ENCODE measurements at regions not wholly inside any gene's neighbourhood (a gene's known extent, or its start where the extent isn't known, plus 50 kb on each side); places are given as distances from the start of the nearest gene placed in this dataset.

DNA sequence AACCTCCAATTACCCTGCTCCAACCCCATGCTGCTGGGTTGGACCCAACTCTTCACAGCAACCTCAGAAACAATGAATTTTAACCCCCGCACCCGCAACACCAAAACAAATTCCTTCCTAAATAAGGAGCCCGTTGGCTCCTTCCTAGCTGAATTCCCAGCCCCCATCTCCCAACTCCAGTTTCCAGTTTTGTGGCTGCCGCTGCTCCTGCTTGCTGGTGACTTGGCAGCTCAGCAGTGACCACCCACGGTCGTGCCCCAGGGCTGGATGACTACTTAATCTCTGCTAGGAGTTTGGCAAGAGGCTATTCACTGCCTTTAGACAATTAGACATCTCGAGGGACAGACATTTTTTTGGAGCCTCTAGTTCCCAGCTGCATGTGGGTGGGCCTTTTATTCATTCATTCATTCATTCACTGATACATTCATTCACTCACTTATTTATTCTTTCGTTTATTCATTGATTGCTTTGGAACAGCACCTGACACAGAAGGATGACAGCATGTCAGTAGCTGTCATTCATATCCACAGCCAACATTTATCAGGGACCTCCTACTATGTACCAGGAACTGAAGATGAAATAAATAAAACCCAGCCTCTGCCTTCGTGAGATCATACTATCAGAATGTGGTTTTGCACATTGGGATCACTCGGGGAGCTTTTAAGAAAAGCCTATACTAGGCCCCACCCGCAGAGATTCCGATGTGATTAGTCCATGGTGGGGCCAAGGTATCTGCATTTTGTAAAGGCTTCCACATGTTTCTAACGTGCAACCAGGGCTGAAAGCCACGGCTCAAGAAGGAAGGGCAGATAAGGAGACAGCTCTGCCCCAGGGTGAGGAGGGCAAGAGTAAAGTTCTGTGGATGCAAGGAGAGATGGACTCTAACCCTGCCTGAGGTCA lies 256.5 kb downstream of the SHQ1 start:
- no peak for DNase-seq (ENCODE audit: low read depth)

DNA sequence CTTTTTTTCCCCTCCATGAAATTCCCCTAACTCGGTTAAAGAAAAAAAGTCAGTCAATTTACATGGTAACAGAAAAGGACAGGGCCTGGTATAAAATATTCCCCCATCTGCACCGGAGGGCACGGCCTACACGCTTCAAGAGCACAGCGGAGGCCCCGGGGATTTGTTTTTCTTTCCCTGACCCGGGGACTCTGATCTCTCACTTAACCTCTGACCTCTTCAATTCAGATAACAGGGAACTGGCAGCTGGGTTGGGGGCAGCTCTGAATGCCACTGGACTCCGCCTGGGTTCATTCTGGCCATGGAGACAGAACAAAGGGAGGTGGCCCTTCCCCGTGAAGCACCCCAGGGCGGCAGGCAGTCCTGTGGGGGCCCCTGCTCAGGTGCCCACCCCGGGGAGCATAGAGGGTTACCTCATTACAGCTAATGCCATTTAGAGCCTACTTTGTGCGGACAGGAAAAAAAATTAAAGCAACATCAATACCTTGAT lies 257.5 kb downstream of the SHQ1 start:
- no peak for DNase-seq (ENCODE audit: low read depth)

DNA sequence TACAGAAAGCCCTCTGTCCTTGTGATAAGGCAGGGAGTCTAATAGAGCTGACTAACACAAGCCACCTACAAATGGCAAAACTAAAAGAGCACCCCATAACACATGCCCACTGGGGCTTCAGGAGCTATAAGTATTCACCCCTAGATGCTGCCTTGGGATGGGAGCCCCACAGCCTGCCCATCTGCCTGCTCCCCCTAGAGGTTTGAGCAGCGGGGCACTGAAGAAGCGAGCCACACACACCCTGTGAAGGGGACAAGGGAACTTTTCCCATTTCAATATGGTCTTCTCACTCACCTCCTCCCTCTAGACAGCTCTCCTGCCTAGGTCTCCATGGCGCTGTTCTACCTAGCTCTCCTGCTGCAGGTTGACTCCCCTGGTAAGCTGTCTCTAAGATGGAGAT lies 261.0 kb downstream of the SHQ1 start:
- no peak for DNase-seq (ENCODE audit: low read depth)

DNA sequence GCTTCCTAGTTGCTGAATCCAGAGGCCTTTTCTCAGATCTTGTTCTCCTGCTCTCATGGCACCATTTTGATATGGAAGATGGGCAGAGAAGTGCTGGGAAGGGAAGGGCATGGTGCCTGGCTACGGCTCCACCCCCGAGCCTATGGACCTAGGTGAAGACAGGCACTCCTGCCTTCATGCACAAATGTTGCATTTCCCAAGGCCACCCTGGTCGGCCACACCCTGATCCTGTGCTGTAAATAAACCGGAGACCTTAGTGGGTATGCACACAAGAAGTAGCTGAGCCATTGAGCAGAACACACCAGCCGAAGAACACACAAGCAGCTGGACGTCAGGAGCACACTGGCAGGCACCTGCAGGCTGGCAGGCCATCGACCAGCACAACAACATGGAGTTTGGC lies 261.6 kb downstream of the SHQ1 start:
- DNase-seq (ENCODE audit: low read depth) = no peak

DNA sequence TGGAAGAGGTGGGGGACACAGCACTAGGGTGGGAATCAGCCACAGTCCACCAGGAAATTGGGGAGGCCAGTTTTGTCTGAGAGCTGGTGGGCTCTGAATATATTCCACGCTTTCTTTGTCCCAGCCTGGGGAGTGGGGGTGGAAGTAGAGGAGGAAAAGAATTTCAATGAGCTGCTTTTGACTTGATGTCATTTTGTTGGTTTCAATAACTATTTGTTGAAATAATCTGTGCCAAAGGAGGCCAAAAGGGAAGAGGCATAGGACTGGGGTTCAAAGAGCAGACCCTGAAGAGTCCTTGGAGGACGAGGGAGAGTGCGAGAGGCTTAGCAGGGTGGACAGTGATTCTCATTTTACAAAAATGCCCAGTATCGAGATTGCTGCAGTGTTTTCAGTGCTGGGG lies 262.3 kb downstream of the SHQ1 start:
- no peak for DNase-seq (ENCODE audit: low read depth)

DNA sequence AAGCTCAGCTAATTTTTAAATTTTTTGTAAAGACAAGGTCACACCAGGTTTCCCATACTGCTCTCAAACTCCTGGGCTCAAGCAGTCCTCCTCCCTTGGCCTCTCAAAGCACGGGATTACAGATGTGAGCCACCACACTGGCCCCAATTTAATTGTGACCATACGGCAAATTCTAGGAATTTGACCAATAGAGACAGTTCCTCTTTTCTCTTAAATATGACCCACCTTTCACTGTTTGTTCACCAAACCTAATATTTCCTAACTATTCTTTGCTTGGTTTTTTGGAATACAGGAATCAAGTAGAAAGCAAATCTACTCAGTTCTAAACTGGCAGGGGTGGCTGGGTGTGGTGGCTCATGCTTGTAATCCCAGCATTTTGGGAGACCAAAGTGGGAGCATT lies 264.0 kb downstream of the SHQ1 start:
- DNase-seq (ENCODE audit: low read depth) = no peak

DNA sequence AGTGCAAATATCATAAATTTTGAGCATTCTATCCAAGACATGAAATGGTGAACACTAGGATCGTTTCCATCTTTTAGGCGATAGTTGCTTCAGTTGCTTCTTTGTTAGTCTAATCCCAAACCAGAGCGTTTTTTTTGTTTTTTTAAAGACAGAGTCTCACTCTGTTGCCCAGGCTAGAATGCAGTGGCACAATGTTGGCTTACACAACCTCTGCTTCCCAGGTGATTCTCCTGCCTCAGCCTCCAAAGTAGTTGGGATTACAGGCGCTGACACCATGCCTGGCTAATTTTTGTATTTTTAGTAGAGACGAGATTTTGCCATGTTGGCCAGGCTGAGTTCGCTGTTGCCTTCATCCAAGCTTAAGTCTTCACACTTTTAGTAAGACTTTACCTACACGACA lies 265.3 kb downstream of the SHQ1 start:
- DNase-seq (ENCODE audit: low read depth) = no peak

DNA sequence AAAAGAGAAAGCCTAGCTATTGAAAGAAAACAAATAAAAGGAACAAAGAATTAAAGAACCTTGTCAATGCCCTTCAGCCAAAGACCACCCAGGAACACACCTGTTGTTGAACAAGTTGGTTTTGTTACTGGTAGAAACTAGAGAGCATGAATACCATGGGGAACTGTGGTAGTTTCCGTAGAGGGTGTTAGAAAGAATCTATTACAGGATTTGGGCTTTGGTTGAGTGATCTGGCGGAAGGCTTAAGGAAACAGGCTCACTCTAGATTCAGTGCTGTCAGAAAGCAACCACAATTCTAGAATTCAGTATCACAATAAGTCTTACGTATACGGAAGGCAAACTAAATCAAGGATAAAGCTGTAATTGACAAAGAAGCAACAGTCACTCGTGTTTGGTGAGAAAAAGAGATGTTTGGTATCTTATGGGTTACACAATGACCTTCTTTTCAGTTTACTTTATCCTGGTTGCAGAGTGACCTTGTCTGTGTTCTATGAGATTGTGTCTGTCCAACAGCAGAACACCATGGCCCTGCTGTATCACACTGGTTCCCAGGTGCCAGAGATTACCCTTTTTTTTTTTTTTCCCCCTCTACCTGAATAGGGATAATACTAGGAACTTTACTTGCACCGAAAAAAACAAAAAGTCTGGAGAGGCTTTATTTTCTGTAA lies 265.9 kb downstream of the SHQ1 start:
- no peak for DNase-seq (ENCODE audit: low read depth)

DNA sequence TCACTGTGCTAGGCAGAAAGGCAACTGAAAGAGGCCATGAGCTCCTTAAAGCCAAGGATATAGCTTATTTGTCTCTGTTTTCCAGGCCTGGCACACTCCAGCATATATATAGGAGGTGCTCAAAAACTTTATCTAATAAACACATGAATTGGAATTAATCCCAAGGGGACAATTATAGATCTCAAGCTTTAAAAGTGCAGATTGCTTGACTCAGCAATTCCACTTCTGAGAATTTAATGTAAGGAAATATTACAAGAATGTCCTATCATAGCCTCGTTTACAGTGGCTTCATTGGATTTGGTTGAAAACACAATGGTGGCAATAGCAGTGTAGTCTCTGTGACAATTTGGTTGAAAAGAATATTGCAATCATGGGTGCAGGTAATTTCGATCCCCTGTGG lies 267.3 kb downstream of the SHQ1 start:
- DNase-seq (ENCODE audit: low read depth) = no peak

DNA sequence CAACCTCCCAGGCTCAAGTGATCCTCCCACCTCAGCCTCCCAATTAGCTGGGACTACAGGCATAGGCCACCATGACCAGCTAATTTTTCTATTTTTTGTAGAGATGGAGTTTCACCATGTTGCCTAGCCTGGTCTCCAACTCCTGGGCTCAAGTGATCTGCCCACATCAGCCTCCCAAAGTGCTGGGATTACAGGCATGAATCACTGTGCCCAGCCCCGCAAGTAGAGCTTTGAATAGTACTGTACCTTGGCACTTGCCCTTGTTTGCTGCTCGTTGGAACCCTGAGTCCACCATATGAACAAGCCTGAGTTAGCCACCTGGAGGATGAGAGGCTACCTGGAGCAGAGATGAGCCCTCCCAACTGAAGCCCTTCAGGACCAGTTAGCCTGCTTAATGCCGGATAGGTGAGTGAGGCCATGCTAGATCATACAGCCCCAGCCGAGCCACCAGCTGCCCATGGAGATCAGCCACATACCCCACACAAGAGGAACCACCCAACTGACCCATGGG lies 267.9 kb downstream of the SHQ1 start:
- no peak for DNase-seq (ENCODE audit: low read depth)

DNA sequence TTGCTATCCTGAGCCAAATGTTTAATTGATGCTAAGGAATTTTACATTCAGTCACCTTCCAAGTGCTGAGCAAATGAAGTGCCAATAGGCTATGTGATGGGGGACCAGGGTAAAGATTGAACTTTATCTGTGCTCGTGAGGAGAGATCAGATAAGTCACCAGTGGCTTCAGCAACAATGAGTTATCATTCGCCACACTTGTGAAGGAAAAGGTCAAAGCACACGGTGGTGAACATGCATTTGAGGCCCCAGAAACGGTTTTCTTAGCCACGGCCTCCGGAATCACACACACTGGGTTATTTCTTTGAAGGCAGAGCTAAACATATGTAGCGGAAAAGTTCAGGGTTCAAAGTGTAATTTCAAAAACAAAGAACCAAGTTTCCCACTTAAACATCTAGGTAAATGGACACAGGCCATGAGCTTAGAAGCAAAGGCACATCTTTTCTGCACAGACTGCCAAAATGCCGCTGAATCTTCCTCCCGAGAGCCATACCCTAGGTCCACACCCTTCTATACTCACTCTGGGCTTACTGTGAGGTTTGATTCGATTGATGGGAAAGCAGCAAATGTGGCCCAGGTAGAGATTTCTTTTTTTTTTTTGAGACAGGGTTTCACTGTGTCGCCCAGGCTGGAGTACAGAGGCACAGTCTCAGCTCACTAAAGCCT lies 268.5 kb downstream of the SHQ1 start:
- DNase-seq (ENCODE audit: low read depth) = no peak

DNA sequence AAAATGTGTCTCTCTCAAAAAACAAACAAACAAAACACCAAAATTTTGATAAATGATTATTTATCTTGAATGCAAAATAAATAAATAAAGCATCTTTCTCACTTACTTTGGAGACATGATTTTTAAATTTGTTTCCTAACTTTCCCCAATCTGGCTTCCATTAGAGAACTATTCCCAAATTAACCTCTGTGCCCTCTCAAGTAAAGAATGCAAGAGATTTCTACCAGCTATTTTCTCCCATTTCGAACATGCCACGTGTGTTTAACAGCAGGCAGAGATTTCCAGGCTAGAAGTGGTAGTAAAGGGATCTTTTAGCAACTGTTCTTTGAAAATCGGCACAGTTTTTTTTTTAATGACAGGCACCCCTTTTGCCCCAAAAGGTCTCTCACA lies 269.1 kb downstream of the SHQ1 start:
- DNase-seq (ENCODE audit: low read depth) = no peak

DNA sequence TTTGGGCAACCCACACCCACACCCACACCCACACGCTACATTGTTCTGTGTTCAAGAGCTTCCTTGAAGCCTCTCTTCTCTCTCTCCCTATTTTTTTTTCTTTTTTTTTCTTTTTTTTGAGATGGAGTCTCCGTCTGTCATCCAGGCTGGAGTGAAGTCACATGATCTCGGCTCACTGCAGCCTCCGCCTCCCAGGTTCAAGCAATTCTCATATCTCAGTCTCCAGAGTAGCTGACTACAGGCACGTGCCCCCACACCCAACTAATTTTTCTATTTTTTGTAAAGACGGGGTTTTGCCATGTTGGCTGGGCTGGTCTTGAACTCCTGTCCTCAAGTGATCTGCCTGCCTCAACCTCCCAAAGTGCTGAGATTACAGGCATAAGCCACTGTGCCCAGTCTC lies 271.1 kb downstream of the SHQ1 start:
- DNase-seq (ENCODE audit: low read depth) = no peak

DNA sequence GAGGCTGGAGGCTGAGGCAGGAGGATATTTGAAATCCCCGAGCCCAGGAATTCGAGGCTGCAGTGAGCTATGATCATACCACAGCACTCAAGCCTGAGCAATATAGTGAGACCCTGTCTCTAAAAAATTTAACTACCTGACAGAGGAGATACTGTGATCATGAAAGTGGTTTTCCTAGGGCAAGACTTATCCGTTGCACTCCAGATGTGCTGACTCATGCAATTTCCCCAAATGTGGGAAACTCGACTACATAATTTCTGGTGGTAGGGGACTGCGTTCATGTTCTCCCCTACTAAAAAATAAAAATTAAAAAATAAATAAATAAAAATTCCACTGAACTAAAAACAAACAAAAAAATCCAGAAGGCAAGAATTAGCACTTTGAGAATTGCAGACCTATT lies 271.7 kb downstream of the SHQ1 start:
- no peak for DNase-seq (ENCODE audit: low read depth)

DNA sequence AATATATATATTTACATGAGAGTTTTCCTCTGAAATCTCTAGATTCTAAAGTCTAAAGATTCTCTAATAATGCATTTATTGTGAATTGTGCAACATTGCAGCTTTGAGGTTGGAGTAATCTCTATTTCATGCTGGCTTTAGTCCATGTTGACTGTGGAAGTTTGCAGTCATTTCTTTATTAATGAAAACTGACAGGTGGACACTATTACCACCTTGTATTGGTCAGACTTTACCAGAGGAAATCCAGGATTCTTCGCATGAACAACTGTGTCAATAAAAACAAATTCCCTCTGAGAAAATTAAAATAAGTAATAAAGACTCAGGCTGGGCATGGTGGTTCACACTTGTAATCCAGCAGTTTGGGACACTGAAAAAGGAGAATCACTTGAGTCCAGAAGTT lies 274.1 kb downstream of the SHQ1 start:
- no peak for DNase-seq (ENCODE audit: low read depth)

DNA sequence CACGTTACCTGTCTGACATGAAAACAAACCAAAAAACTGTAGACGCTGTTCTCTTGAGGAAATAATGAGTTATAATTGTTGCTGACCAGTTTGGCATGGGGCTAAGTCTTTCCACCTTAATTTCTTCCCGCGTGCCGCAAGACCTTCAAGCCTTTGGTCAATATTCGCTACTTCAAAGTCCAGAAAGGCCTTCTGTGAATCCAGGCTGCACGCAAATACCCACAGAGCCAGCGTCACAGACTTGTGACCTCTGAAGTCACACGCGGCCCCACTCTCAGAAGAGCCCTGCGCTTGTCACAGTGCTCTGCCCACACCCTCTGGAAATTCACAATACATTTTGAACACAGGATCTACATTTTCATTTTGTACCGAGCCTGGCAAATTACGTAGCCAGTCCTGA lies 275.2 kb downstream of the SHQ1 start:
- DNase-seq (ENCODE audit: low read depth) = no peak

DNA sequence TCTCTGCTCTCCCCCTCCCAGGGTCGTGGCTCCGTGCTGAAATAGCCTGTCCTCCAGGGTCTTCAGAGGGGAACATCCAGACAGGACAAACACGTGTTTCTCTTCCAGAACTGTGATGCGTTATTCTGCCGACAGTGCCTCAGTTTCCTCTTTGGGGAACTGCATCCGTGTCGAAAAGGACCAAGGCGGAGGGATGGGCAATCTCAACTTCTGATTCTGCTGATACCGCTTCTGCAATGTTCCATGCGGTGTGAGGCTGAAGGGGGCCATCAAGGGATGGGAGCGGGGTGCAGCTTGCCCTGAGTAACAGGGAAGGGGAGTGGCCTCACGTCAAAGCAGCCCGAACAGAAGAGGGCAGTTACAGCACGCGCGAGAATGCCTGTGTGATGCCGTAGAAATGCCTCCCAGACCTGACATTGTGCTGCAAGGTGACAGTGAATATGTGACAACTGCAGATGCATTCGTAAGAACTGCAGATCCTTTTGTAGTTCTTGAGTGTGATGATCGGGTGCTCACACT lies 275.7 kb downstream of the SHQ1 start:
- DNase-seq (ENCODE audit: low read depth) = no peak

DNA sequence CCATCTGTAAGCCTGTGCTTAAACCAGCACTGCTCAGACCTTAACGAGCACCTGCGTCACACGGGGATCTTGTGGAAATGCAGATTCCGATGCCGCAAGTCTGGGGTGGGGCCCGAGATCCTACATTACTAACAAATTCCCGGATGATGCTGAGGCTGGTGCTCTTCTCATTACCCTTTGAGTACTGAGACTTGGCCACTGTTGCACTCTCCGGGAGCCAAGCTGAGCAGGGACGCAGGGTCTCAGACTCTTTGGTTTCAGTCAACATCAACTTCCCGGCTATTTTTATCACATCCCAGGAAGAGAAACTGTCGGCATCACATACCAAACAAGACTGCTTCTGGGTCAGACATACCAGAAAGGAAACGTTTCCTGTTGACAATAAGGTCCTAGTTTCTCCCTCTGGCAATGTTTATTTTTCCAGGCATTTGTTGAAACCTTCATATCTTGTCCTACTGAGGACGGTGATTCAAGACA lies 276.6 kb downstream of the SHQ1 start:
- no peak for DNase-seq (ENCODE audit: low read depth)

DNA sequence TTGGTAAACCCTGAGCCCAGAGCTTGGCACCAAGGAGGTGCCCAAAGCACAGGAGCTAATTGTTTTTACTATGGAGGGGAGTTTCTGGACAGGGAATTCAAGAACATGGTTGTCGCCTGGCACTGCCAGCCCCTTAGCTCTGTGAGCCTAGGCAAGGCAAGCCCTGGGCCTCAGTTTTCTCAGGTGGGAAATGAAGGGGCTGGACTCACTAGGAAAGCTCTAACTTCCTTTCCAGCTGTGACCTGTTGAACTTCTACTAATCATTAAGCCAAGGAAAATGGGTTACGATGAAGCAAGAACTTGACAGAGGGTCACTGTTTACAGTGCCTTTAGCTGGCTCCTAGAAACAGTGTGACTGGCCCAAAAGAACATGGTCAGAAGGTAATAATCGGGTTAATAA lies 277.2 kb downstream of the SHQ1 start:
- DNase-seq (ENCODE audit: low read depth) = no peak

DNA sequence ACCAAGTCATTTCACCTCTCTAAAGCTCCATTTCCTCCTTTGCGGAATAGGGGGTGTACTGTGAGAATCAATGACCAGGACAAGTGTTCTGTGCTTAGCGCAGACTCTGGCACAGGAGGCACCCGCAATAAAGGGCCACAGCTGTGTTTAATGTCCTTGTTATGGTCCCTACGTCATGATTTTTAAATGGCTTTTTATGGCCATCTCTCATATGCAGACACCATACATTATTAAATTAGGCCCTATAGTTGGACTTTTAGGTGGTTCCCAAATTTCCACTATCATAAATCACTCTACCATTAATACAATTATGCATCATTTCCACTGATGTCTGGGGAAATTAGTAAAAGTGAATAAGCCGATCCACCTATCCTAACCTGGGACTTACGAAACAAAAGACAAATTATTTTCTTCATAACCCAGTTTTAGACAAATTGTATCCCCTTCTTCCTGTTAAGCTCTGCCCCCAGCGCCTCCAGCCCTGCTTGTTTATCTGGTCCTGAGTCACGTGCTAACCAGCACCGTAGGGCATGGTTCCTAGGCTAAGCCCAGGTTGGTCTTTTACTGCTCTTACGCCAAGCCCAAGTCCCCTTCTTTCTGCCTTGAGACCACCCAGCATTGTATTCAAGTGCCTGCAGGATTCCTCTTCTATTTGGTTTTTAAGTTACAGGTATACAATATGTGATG lies 278.3 kb downstream of the SHQ1 start:
- no peak for DNase-seq (ENCODE audit: low read depth)

DNA sequence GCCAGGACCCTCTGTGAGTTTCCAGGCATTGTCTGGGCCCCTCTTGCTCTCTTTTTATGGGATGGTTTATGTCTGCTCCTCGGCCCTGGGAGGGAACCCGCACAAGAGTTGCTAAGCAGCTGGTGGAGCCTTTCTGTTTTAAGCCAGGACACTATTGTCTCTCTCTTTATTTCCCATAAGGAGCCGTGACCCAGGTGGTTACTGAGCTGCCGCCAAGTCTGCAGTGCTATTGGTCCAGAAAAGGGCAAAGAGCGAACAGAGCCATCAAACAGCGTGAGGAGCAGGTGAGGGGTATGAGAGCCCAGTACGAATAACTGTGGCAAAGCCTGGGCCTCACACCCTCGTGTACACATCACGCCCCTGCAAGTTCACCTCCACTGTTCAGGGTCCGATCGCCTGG lies 280.2 kb downstream of the SHQ1 start:
- no peak for DNase-seq (ENCODE audit: low read depth)

DNA sequence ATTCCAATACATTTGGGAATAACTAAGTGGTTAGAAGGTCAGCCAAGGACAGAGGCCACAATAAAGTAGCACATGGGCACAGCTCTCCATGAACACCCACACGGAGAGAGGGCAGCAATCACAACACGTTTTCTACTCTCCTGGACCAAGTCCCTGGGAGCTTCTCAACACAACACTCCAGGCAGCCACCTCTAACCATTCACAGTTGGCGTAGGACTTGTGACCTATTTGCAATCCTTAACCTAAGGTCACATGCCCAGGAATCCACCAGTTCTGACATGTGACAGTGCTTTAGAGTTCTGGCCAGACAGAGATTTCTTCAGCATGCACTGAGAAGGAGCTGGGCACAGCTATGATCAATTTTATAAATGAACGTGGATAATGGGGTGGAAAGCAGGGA lies 280.8 kb downstream of the SHQ1 start:
- DNase-seq (ENCODE audit: low read depth) = no peak

Data from forelimb muscle (tissue), 1 donor.